ENCODE measurements at regions not wholly inside any gene's neighbourhood (a gene's known extent, or its start where the extent isn't known, plus 50 kb on each side); places are given as distances from the start of the nearest gene placed in this dataset.

DNA sequence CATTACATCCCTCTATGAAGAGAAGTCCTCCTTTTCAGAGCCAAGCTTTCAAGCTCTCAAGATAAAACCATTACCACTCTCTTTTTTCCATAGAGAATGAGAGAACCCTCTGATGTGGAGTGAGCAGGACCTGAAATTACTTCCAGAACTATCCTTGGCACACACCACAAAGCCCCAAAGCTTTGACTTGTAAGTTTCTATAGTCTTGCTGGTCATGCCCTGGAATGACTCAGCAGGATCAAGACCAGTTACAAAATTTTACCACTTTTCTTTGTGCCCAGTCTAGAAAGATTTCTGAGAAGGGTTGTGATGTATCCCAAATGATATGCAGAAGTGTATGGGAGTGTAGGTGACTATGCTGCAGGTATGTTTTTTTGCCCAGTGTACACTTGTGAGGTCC is 760.6 kb downstream of the TLE1 start:
- TF ChIP-seq, protein P1, sequence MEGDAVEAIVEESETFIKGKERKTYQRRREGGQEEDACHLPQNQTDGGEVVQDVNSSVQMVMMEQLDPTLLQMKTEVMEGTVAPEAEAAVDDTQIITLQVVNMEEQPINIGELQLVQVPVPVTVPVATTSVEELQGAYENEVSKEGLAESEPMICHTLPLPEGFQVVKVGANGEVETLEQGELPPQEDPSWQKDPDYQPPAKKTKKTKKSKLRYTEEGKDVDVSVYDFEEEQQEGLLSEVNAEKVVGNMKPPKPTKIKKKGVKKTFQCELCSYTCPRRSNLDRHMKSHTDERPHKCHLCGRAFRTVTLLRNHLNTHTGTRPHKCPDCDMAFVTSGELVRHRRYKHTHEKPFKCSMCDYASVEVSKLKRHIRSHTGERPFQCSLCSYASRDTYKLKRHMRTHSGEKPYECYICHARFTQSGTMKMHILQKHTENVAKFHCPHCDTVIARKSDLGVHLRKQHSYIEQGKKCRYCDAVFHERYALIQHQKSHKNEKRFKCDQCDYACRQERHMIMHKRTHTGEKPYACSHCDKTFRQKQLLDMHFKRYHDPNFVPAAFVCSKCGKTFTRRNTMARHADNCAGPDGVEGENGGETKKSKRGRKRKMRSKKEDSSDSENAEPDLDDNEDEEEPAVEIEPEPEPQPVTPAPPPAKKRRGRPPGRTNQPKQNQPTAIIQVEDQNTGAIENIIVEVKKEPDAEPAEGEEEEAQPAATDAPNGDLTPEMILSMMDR (IDR thresholded peaks at IDR 0.05) = no peak
- TF ChIP-seq POLR2A (IDR thresholded peaks at IDR 0.05; ENCODE audit: low read depth) = no peak
